ENCODE measurements at regions not wholly inside any gene's neighbourhood (a gene's known extent, or its start where the extent isn't known, plus 50 kb on each side); places are given as distances from the start of the nearest gene placed in this dataset.

DNA sequence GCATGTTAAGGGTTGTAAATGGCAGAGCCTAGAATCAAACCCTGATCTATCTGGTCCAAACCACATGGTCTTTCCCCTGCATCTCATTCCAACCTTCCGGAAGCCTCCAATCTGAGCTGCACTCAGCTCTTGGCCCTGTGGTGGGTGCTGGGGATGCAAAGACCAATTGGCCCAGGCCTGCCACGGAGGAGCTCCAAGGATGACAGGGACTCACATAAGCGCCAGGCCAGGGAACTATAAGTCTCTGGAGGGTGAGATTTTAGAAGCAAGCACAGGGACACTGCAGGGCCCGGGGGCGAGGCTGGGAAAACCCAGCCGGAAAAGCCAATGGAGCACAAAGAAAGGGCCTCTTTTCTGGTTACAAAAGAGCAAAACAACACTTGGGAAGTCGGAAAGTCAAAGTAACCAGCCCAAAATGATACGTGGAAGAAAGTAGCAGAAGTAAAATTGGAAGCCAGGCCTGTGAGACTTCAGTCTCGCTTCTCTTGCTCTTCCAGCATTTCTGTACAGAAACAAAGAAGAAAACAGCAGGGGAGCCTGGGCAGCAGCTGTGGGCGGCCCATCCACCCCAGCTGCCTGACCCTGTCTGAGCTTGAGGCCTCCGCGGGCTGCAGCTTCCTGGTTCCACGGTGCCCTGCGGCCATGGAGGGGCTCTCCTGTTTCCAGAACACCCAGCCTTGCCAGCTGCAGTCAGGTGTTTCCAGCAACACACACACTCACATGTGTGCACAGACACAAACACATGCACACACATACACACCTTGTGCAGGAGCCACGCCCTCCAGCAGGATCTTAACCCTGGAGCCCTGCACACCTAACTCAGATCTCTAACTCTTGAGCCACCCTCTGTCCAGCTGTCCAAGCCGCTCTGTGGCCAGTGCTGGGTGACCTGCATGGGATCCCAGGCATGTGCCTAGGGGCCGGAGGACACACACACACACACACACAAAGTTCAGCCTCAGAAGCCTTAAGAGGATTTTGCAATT lies 178.2 kb downstream of the BCL11B start (continued):
- TF ChIP-seq, protein P1, sequence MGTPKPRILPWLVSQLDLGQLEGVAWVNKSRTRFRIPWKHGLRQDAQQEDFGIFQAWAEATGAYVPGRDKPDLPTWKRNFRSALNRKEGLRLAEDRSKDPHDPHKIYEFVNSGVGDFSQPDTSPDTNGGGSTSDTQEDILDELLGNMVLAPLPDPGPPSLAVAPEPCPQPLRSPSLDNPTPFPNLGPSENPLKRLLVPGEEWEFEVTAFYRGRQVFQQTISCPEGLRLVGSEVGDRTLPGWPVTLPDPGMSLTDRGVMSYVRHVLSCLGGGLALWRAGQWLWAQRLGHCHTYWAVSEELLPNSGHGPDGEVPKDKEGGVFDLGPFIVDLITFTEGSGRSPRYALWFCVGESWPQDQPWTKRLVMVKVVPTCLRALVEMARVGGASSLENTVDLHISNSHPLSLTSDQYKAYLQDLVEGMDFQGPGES (IDR thresholded peaks at IDR 0.05; ENCODE audit: low read depth, low read length), result no peak

DNA sequence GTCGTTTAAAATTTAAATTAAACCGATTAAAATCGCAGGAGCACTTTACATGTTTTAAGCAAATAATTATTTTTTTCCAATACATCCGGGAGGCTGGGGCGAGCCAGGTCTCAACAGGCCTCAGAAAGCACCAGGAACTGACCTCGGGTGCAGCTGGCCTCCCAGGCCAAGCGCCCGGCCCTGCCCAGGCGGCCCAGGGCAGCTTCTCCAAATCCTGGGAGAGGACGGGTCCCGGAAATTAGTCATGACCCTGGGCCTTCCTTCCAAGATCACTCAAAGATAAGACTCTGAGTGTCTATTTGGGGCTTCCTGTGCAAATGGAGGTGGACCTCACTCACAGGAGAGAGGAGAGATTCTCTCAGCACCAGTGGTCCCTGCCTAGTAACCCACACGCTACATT lies 177.1 kb downstream of the BCL11B start:
- H3K9me2 ChIP-seq, result no peaks in the 10 kb centered on the region
- no peaks in the 10 kb centered on the region for H3F3A ChIP-seq (replicated peaks; ENCODE audit: insufficient read depth)
- H2AFZ ChIP-seq (ENCODE audit: low read depth), result no peak overlapping the region
- H4K20me1 ChIP-seq (ENCODE audit: insufficient read depth), result no peaks in the 10 kb centered on the region
- ChIA-PET CTCF (interaction anchor here (0.6 kb wide), 1 partner anchor 8 kb away, joined by 3 read pairs; no protein-coding TSS in a partner anchor), POLR2A (no interaction called here)
- H3K27me3 ChIP-seq (ENCODE audit: insufficient read depth), result 0 out of 2 replicates have a peak, but pooled peaks cover 13% of the 10 kb centered on the region
- no peak overlapping the region for H3K9ac ChIP-seq
- no peaks in the 10 kb centered on the region for H3K4me1 ChIP-seq (ENCODE audit: control insufficient read depth in 1 of 2, insufficient read depth in 2 of 2, low read depth in 1 of 2, low read length in 1 of 2)
- WGBS (ENCODE audit: low lambda C conversion rate), result 21% methylated on average over 12 of the region's 12 CpGs
- TF ChIP-seq SIN3A (IDR thresholded peaks at IDR 0.05; ENCODE audit: borderline replicate concordance, low read depth, low read length) (no peak), TEAD4 (IDR thresholded peaks at IDR 0.05; ENCODE audit: borderline replicate concordance, insufficient read depth) (no peak)
- no peaks in the 10 kb centered on the region for H3K36me3 ChIP-seq (replicated peaks in 1 of 2; ENCODE audit: control insufficient read depth in 1 of 2, insufficient read depth in 2 of 2, low read length in 1 of 2)
- peaks cover 3% of the 10 kb centered on the region; the same call in 1 of the 2 replicates for H3K9me3 ChIP-seq
- no peak overlapping the region for H3K4me3 ChIP-seq (ENCODE audit: low read depth in 2 of 2, low read length in 1 of 2)
- DNase-seq, result no peak
- no peak overlapping the region for H3K4me2 ChIP-seq
- no peak overlapping the region for H3K27ac ChIP-seq (ENCODE audit: low read depth in 2 of 2, low read length in 1 of 2)
- no peaks in the 10 kb centered on the region for H3K79me2 ChIP-seq (ENCODE audit: insufficient read depth)

DNA sequence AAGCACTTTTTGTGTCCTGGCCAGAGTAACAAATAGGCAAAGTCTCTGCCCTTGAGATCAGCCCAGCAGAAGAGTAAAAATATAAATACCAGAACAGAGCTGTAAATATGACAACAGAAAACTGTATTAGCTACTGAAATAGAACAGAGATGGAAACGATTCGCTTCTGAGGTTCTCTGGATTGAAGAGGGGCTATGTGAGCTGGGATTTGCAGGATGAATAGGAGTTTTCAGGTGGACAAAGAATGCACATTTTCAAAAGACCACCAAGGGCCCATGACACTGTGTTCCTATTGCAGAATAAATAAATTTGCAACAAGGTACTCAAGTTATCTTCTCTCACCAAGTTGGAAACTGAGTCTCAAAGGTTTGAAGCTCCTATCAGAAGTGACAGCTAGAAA lies 176.6 kb downstream of the BCL11B start:
- H3K36me3 ChIP-seq (replicated peaks in 1 of 2; ENCODE audit: control insufficient read depth in 1 of 2, insufficient read depth in 2 of 2, low read length in 1 of 2), result no peaks in the 10 kb centered on the region
- 0 out of 2 replicates have a peak, but pooled peaks cover 17% of the 10 kb centered on the region for H3K27me3 ChIP-seq (ENCODE audit: insufficient read depth)
- no peaks in the 10 kb centered on the region for H3K9me2 ChIP-seq
- 6% methylated on average over 2 of the region's 2 CpGs for WGBS (ENCODE audit: low lambda C conversion rate)
- ChIA-PET POLR2A (no interaction called here), CTCF (interaction anchor here (0.6 kb wide), 1 partner anchor 7 kb away, joined by 3 read pairs; no protein-coding TSS in a partner anchor)
- H3K4me1 ChIP-seq (ENCODE audit: control insufficient read depth in 1 of 2, insufficient read depth in 2 of 2, low read depth in 1 of 2, low read length in 1 of 2), result no peaks in the 10 kb centered on the region
- no peak overlapping the region for H3K4me2 ChIP-seq
- H3K9ac ChIP-seq, result no peak overlapping the region
- no peak overlapping the region for H3K4me3 ChIP-seq (ENCODE audit: low read depth in 2 of 2, low read length in 1 of 2)
- no peak overlapping the region for H3K27ac ChIP-seq (ENCODE audit: low read depth in 2 of 2, low read length in 1 of 2)
- DNase-seq, result no peak
- H2AFZ ChIP-seq (ENCODE audit: low read depth), result no peak overlapping the region
- H3K79me2 ChIP-seq (ENCODE audit: insufficient read depth), result no peaks in the 10 kb centered on the region
- H4K20me1 ChIP-seq (ENCODE audit: insufficient read depth), result no peaks in the 10 kb centered on the region
- peaks cover 3% of the 10 kb centered on the region; the same call in 1 of the 2 replicates for H3K9me3 ChIP-seq
- no peaks in the 10 kb centered on the region for H3F3A ChIP-seq (replicated peaks; ENCODE audit: insufficient read depth)
- no peak for TF ChIP-seq POLR2AphosphoS5 (IDR thresholded peaks at IDR 0.05; ENCODE audit: low read depth, low read length)
- TF ChIP-seq MEF2A (IDR thresholded peaks at IDR 0.05; ENCODE audit: borderline replicate concordance, low read depth), result no peak
- TF ChIP-seq RAD21 (IDR thresholded peaks at IDR 0.05; ENCODE audit: low read length), result no peak
- no peak for TF ChIP-seq RXRA (IDR thresholded peaks at IDR 0.05; ENCODE audit: borderline replicate concordance, low read depth)
- TF ChIP-seq, protein P2, sequence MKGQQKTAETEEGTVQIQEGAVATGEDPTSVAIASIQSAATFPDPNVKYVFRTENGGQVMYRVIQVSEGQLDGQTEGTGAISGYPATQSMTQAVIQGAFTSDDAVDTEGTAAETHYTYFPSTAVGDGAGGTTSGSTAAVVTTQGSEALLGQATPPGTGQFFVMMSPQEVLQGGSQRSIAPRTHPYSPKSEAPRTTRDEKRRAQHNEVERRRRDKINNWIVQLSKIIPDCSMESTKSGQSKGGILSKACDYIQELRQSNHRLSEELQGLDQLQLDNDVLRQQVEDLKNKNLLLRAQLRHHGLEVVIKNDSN (IDR thresholded peaks at IDR 0.05; ENCODE audit: borderline replicate concordance, low read depth), result no peak
- no peak for TF ChIP-seq RCOR1 (IDR thresholded peaks at IDR 0.05; ENCODE audit: low read length)
- no peak for TF ChIP-seq CHD2 (IDR thresholded peaks at IDR 0.05; ENCODE audit: low read length, partially characterized antibody)
- no peak for TF ChIP-seq SMC3 (IDR thresholded peaks at IDR 0.05; ENCODE audit: low read depth, low read length)
- TF ChIP-seq EZH2phosphoT487 (IDR thresholded peaks at IDR 0.05; ENCODE audit: borderline replicate concordance, low read depth), result no peak
- TF ChIP-seq JUND (IDR thresholded peaks at IDR 0.05), result no peak
- TF ChIP-seq TCF12 (IDR thresholded peaks at IDR 0.05), result no peak
- TF ChIP-seq, protein P3, sequence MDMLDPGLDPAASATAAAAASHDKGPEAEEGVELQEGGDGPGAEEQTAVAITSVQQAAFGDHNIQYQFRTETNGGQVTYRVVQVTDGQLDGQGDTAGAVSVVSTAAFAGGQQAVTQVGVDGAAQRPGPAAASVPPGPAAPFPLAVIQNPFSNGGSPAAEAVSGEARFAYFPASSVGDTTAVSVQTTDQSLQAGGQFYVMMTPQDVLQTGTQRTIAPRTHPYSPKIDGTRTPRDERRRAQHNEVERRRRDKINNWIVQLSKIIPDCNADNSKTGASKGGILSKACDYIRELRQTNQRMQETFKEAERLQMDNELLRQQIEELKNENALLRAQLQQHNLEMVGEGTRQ (IDR thresholded peaks at IDR 0.05; ENCODE audit: borderline replicate concordance, low read depth, low read length), result no peak
- no peak for TF ChIP-seq NRF1 (IDR thresholded peaks at IDR 0.05; ENCODE audit: low read depth, low read length)
- TF ChIP-seq FOSL2 (IDR thresholded peaks at IDR 0.05; ENCODE audit: borderline replicate concordance, low read depth), result no peak
- no peak for TF ChIP-seq EP300 (IDR thresholded peaks at IDR 0.05; ENCODE audit: borderline replicate concordance in 1 of 2, low read depth in 1 of 2, low read length in 1 of 2)
- TF ChIP-seq, protein P4, sequence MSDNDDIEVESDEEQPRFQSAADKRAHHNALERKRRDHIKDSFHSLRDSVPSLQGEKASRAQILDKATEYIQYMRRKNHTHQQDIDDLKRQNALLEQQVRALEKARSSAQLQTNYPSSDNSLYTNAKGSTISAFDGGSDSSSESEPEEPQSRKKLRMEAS (IDR thresholded peaks at IDR 0.05; ENCODE audit: low read depth), result no peak

All from SK-N-SH (cell line).